Fibroblast of lung (primary cell): ENCODE measurements at regions not wholly inside any gene's neighbourhood (a gene's known extent, or its start where the extent isn't known, plus 50 kb on each side); places are given as distances from the start of the nearest gene placed in this dataset.

Source experiments
- DNase-seq, 2 donors: peaks; one replicate each; pipeline versions ENCODE4 v3.0.0 to v3.0.0-alpha.2; 2010; ENCODE audit warnings: low read depth in 2 of 2
- H2AFZ ChIP-seq: 2 replicates; pipeline ENCODE4 v1.5.1; 2012; ENCODE audit warnings: low read length, control low read depth, inconsistent platforms
- H3K27ac ChIP-seq: 2 replicates; pipeline ENCODE4 v1.5.1; 2011; ENCODE audit warnings: low read length, control low read depth; ENCODE audit not compliant: insufficient read depth
- H3K27me3 ChIP-seq: 2 replicates; pipeline ENCODE4 v1.5.1; 2011; ENCODE audit warnings: mild to moderate bottlenecking, low read length; ENCODE audit not compliant: control insufficient read depth, insufficient read depth
- H3K36me3 ChIP-seq: 2 replicates; pipeline ENCODE4 v1.5.1; 2011; ENCODE audit warnings: low read length; ENCODE audit not compliant: control insufficient read depth, insufficient read depth
- H3K4me1 ChIP-seq: 2 replicates; pipeline ENCODE4 v1.5.1; 2011; ENCODE audit warnings: low read length; ENCODE audit not compliant: control insufficient read depth, insufficient read depth; ENCODE audit errors: extremely low read depth
- H3K4me2 ChIP-seq: 2 replicates; pipeline ENCODE4 v1.5.1; 2011; ENCODE audit warnings: low read length, control low read depth; ENCODE audit not compliant: insufficient read depth; ENCODE audit errors: extremely low read depth
- H3K4me3 ChIP-seq, 4 experiments: fragments of 200-600 bp in 1 of 4; sonication (generic) in 1 of 4; replicated peaks in 1 of 4; 2 replicates each; pipeline ENCODE4 v1.5.1; 2011 to 2016; ENCODE audit warnings: low read length in 4 of 4, low read depth in 3 of 4, mild to moderate bottlenecking in 3 of 4, control low read depth in 2 of 4, inconsistent platforms in 1 of 4, mixed read lengths in 1 of 4; ENCODE audit not compliant: insufficient read depth in 1 of 4; ENCODE audit errors: control extremely low read depth in 1 of 4
- H3K79me2 ChIP-seq: 2 replicates; pipeline ENCODE4 v1.5.1; 2012; ENCODE audit warnings: mild to moderate bottlenecking, low read length, inconsistent platforms; ENCODE audit not compliant: control insufficient read depth, insufficient read depth
- H3K9ac ChIP-seq: 2 replicates; pipeline ENCODE4 v1.5.1; 2011; ENCODE audit warnings: mild to moderate bottlenecking, low read length, control low read depth; ENCODE audit not compliant: insufficient read depth
- H3K9me3 ChIP-seq: 2 replicates; pipeline ENCODE4 v1.5.1; 2012; ENCODE audit warnings: low read depth, low read length; ENCODE audit not compliant: control insufficient read depth, insufficient read depth
- H4K20me1 ChIP-seq: 2 replicates; pipeline ENCODE4 v1.5.1; 2011; ENCODE audit warnings: low read length; ENCODE audit not compliant: control insufficient read depth, insufficient read depth; ENCODE audit errors: extremely low read depth
- CTCF ChIP-seq, 2 donors: IDR thresholded peaks in 1 of 2; conservative IDR thresholded peaks in 1 of 2; 1 replicate in 1 of 2; 2 replicates in 1 of 2; pipeline ENCODE4 v1.5.1; 2011 to 2012; ENCODE audit warnings: low read length in 2 of 2, control low read depth in 1 of 2, inconsistent platforms in 1 of 2, low read depth in 1 of 2, mild to moderate bottlenecking in 1 of 2
- EZH2 ChIP-seq: IDR thresholded peaks from 2 replicates; pipeline ENCODE4 v1.5.1; 2012; ENCODE audit warnings: low read length, control low read depth, mild to moderate bottlenecking; ENCODE audit errors: missing control alignments

- no peaks in the 10 kb centered on the region for H3K36me3 ChIP-seq
- H3K79me2 ChIP-seq: no peaks in the 10 kb centered on the region
- no peaks in the 10 kb centered on the region for H3K4me1 ChIP-seq
- TF ChIP-seq EZH2 (no peak), CTCF (conservative IDR thresholded peaks at IDR 0.05 in 1 of 2, IDR thresholded peaks at IDR 0.05 in 1 of 2; ENCODE audit: low read depth in 1 of 2, low read length in 2 of 2) (no peak)
- no peaks in the 10 kb centered on the region for H3K27me3 ChIP-seq
- no peak overlapping the region for H2AFZ ChIP-seq
- H3K4me3 ChIP-seq: no peak overlapping the region
- H3K9me3 ChIP-seq: no peaks in the 10 kb centered on the region
- H3K4me2 ChIP-seq: no peak overlapping the region
- H4K20me1 ChIP-seq: no peaks in the 10 kb centered on the region
- H3K9ac ChIP-seq: no peak overlapping the region
- no peak overlapping the region for H3K27ac ChIP-seq
- DNase-seq: no peak
Measured at GRCh38 chr20:20849161-20849560, 136.7 kb upstream of the RALGAPA2 start.

GRCh38 chr20:20847814-20848213, 135.4 kb upstream of the RALGAPA2 start:
- H3K4me1 ChIP-seq: no peaks in the 10 kb centered on the region
- no peaks in the 10 kb centered on the region for H4K20me1 ChIP-seq
- TF ChIP-seq CTCF (conservative IDR thresholded peaks at IDR 0.05 in 1 of 2, IDR thresholded peaks at IDR 0.05 in 1 of 2; ENCODE audit: low read depth in 1 of 2, low read length in 2 of 2): no peak
- no peak for TF ChIP-seq EZH2
- no peak overlapping the region for H3K4me3 ChIP-seq
- no peaks in the 10 kb centered on the region for H3K36me3 ChIP-seq
- no peak overlapping the region for H3K27ac ChIP-seq
- no peaks in the 10 kb centered on the region for H3K27me3 ChIP-seq
- DNase-seq: no peak
- no peaks in the 10 kb centered on the region for H3K9me3 ChIP-seq
- H2AFZ ChIP-seq: no peak overlapping the region
- H3K4me2 ChIP-seq: no peak overlapping the region
- H3K79me2 ChIP-seq: no peaks in the 10 kb centered on the region
- no peak overlapping the region for H3K9ac ChIP-seq

- DNase-seq: no peak
- Histone ChIP-seq H3K9ac (no peak overlapping the region), H2AFZ (no peak overlapping the region), H3K4me1 (no peaks in the 10 kb centered on the region), H4K20me1 (no peaks in the 10 kb centered on the region), H3K27ac (no peak overlapping the region), H3K79me2 (no peaks in the 10 kb centered on the region), H3K4me2 (no peak overlapping the region), H3K36me3 (no peaks in the 10 kb centered on the region), H3K27me3 (no peaks in the 10 kb centered on the region), H3K4me3 (no peak overlapping the region), H3K9me3 (no peaks in the 10 kb centered on the region)
- TF ChIP-seq EZH2 (no peak), CTCF (conservative IDR thresholded peaks at IDR 0.05 in 1 of 2, IDR thresholded peaks at IDR 0.05 in 1 of 2; ENCODE audit: low read depth in 1 of 2, low read length in 2 of 2) (no peak)
Measured at GRCh38 chr20:20843982-20844381, 131.5 kb upstream of the RALGAPA2 start.
